GM23338 (cell line): ENCODE measurements at regions not wholly inside any gene's neighbourhood (a gene's known extent, or its start where the extent isn't known, plus 50 kb on each side); places are given as distances from the start of the nearest gene placed in this dataset.

Experiments
- ATAC-seq: fragments of 200-7000 bp; cut with Tn5 transposase; 3 replicates; pipeline ENCODE4 v1.9.1; 2020
- DNase-seq: peaks from one replicate; pipeline ENCODE4 v3.0.0-alpha.2; 2015; ENCODE audit warnings: low spot score
- H2AFZ ChIP-seq: fragments of 200-600 bp; sonication (generic); 2 replicates; pipeline ENCODE4 v1.8.0; 2016; ENCODE audit warnings: antibody characterized with exemption, mild to moderate bottlenecking, moderate library complexity
- H3F3A ChIP-seq: fragments of 200-600 bp; sonication (generic); replicated peaks from 2 replicates; pipeline ENCODE4 v1.8.0; 2017; ENCODE audit warnings: antibody characterized with exemption, mixed run types, low read depth
- H3K27ac ChIP-seq: fragments of 200-600 bp; sonication (generic); 2 replicates; pipeline ENCODE4 v1.6.1; 2016; ENCODE audit warnings: low read depth
- H3K27me3 ChIP-seq: fragments of 200-600 bp; sonication (generic); 2 replicates; pipeline ENCODE4 v1.8.0; 2016; ENCODE audit warnings: mild to moderate bottlenecking, mixed run types, moderate library complexity; ENCODE audit not compliant: insufficient read depth
- H3K36me3 ChIP-seq: fragments of 200-600 bp; sonication (generic); 2 replicates; pipeline ENCODE4 v1.8.0; 2016; ENCODE audit warnings: mild to moderate bottlenecking; ENCODE audit not compliant: insufficient read depth
- H3K4me1 ChIP-seq: fragments of 200-600 bp; sonication (generic); 2 replicates; pipeline ENCODE4 v1.8.0; 2016; ENCODE audit warnings: mild to moderate bottlenecking, moderate library complexity; ENCODE audit not compliant: insufficient read depth
- H3K4me2 ChIP-seq: fragments of 200-600 bp; sonication (generic); 2 replicates; pipeline ENCODE4 v1.7.1; 2017; ENCODE audit warnings: mixed run types
- H3K4me3 ChIP-seq: fragments of 200-600 bp; sonication (generic); 2 replicates; pipeline ENCODE4 v1.6.1; 2016; ENCODE audit warnings: mixed run types
- H3K79me2 ChIP-seq: fragments of 200-600 bp; sonication (generic); replicated peaks from 2 replicates; pipeline ENCODE4 v1.8.0; 2017; ENCODE audit warnings: mild to moderate bottlenecking; ENCODE audit not compliant: insufficient read depth
- H3K9me2 ChIP-seq: fragments of 200-600 bp; sonication (generic); 2 replicates; pipeline ENCODE4 v1.8.0; 2017; ENCODE audit not compliant: insufficient read depth
- H4K20me1 ChIP-seq: fragments of 200-600 bp; sonication (generic); replicated peaks from 2 replicates; pipeline ENCODE4 v1.8.0; 2017; ENCODE audit warnings: mild to moderate bottlenecking; ENCODE audit not compliant: insufficient read depth
- H3K27ac Mint-ChIP-seq: 2 replicates; pipeline ENCODE4 v1.8.0; 2020; ENCODE audit warnings: inconsistent platforms, mild to moderate bottlenecking, moderate library complexity, mixed read lengths
- H3K27me3 Mint-ChIP-seq: 3 replicates; pipeline ENCODE4 v1.8.0; 2022; ENCODE audit warnings: low read depth, mild to moderate bottlenecking, moderate library complexity, mixed read lengths, inconsistent platforms; ENCODE audit not compliant: insufficient read depth, poor library complexity
- H3K36me3 Mint-ChIP-seq: 3 replicates; pipeline ENCODE4 v1.8.0; 2021; ENCODE audit warnings: low read depth, mild to moderate bottlenecking, inconsistent platforms, moderate library complexity, mixed read lengths
- H3K4me1 Mint-ChIP-seq: 3 replicates; pipeline ENCODE4 v1.8.0; 2020; ENCODE audit warnings: mild to moderate bottlenecking, inconsistent platforms, mixed read lengths
- H3K4me3 Mint-ChIP-seq: 3 replicates; pipeline ENCODE4 v1.8.0; 2021; ENCODE audit warnings: moderate library complexity, mild to moderate bottlenecking, inconsistent platforms, mixed read lengths
- H3K9me3 Mint-ChIP-seq: 3 replicates; pipeline ENCODE4 v1.8.0; 2020; ENCODE audit warnings: moderate library complexity, mild to moderate bottlenecking, inconsistent platforms, mixed read lengths
- CREB1 ChIP-seq: fragments of 250-450 bp; sonication (Bioruptor Pico); IDR thresholded peaks from 2 replicates; pipeline ENCODE4 v1.5.0; 2020; ENCODE audit warnings: low read depth, mild to moderate bottlenecking, moderate library complexity
- CTCF ChIP-seq, 2 experiments: fragments of 200-600 bp in 1 of 2; sonication (generic) in 1 of 2; conservative IDR thresholded peaks; 2 replicates each; pipeline versions ENCODE4 v1.5.1 to v1.6.1; 2016 to 2017; ENCODE audit warnings: antibody characterized with exemption in 2 of 2, low read depth in 2 of 2, mild to moderate bottlenecking in 2 of 2, moderate library complexity in 1 of 2
- ETS1 ChIP-seq: IDR thresholded peaks from 2 replicates; pipeline ENCODE4 v1.6.1; 2016; ENCODE audit warnings: antibody characterized with exemption
- EZH2 ChIP-seq: fragments of 200-600 bp; sonication (generic); IDR thresholded peaks from one replicate; pipeline ENCODE4 v1.8.0; 2017; ENCODE audit warnings: antibody characterized with exemption, mild to moderate bottlenecking, low read depth; ENCODE audit not compliant: unreplicated experiment
- EZH2phosphoT487 ChIP-seq: fragments of 200-600 bp; sonication (generic); IDR thresholded peaks from one replicate; pipeline ENCODE4 v1.8.1; 2018; ENCODE audit warnings: antibody characterized with exemption; ENCODE audit not compliant: unreplicated experiment
- JUNB ChIP-seq: IDR thresholded peaks from one replicate; pipeline ENCODE4 v1.6.1; 2016; ENCODE audit warnings: antibody characterized with exemption; ENCODE audit not compliant: unreplicated experiment
- NANOG ChIP-seq: IDR thresholded peaks from 2 replicates; pipeline ENCODE4 v1.6.1; 2016; ENCODE audit warnings: antibody characterized with exemption, borderline replicate concordance
- POLR2AphosphoS5 ChIP-seq: IDR thresholded peaks from 2 replicates; pipeline ENCODE4 v1.6.1; 2016; ENCODE audit warnings: antibody characterized with exemption, low read depth
- REST ChIP-seq: IDR thresholded peaks from one replicate; pipeline ENCODE4 v1.6.1; 2018; ENCODE audit warnings: antibody characterized with exemption; ENCODE audit not compliant: unreplicated experiment
- STAT1 ChIP-seq: IDR thresholded peaks from one replicate; pipeline ENCODE4 v1.6.1; 2016; ENCODE audit warnings: antibody characterized with exemption; ENCODE audit not compliant: unreplicated experiment
- ZNF114 ChIP-seq: fragments of 250-450 bp; sonication (Bioruptor Pico); IDR thresholded peaks from 2 replicates; pipeline ENCODE4 v1.5.0; 2020; ENCODE audit warnings: mild to moderate bottlenecking, moderate library complexity
- ZNF331 ChIP-seq: fragments of 250-450 bp; sonication (Bioruptor Pico); IDR thresholded peaks from 2 replicates; pipeline ENCODE4 v1.5.0; 2020; ENCODE audit warnings: low read depth, mild to moderate bottlenecking, moderate library complexity
- TF ChIP-seq, protein P1 (sequence below): fragments of 250-450 bp; sonication (Bioruptor Pico); IDR thresholded peaks from 2 replicates; pipeline ENCODE4 v1.5.0; 2020; ENCODE audit warnings: mild to moderate bottlenecking, moderate library complexity

- Histone ChIP-seq H3K9me2 (peaks cover 8% of the 10 kb centered on the region; the same call in 1 of the 2 replicates), H2AFZ (peak overlapping the region; percentile 86), H3K4me3 (no peak overlapping the region), H3K4me2 (no peak overlapping the region), H3K36me3 (no peaks in the 10 kb centered on the region), H3K27me3 (peaks cover 3% of the 10 kb centered on the region; the same call in 1 of the 2 replicates), H3F3A (no peaks in the 10 kb centered on the region), H3K4me1 (peaks cover 27% of the 10 kb centered on the region), H3K79me2 (no peaks in the 10 kb centered on the region), H4K20me1 (no peaks in the 10 kb centered on the region), H3K27ac (no peak overlapping the region)
- ATAC-seq (no peak), DNase-seq (no peak)
- no peaks in the 10 kb centered on the region for H3K9me3 Mint-ChIP-seq
- no peak overlapping the region for H3K4me3 Mint-ChIP-seq
- H3K27me3 Mint-ChIP-seq, result peaks cover 11% of the 10 kb centered on the region
- no peak overlapping the region for H3K27ac Mint-ChIP-seq
- H3K36me3 Mint-ChIP-seq, result no peaks in the 10 kb centered on the region
- TF ChIP-seq ZNF331 (CRISPR knock-in tag) (no peak), EZH2phosphoT487 (no peak), POLR2AphosphoS5 (no peak), REST (no peak), CREB1 (no peak), EZH2 (no peak), NANOG (no peak), STAT1 (no peak), CTCF (conservative IDR thresholded peaks at IDR 0.05; ENCODE audit: low read depth in 2 of 2) (no peak), ETS1 (no peak), JUNB (no peak), ZNF114 (CRISPR knock-in tag) (no peak)
- TF ChIP-seq, protein P1, sequence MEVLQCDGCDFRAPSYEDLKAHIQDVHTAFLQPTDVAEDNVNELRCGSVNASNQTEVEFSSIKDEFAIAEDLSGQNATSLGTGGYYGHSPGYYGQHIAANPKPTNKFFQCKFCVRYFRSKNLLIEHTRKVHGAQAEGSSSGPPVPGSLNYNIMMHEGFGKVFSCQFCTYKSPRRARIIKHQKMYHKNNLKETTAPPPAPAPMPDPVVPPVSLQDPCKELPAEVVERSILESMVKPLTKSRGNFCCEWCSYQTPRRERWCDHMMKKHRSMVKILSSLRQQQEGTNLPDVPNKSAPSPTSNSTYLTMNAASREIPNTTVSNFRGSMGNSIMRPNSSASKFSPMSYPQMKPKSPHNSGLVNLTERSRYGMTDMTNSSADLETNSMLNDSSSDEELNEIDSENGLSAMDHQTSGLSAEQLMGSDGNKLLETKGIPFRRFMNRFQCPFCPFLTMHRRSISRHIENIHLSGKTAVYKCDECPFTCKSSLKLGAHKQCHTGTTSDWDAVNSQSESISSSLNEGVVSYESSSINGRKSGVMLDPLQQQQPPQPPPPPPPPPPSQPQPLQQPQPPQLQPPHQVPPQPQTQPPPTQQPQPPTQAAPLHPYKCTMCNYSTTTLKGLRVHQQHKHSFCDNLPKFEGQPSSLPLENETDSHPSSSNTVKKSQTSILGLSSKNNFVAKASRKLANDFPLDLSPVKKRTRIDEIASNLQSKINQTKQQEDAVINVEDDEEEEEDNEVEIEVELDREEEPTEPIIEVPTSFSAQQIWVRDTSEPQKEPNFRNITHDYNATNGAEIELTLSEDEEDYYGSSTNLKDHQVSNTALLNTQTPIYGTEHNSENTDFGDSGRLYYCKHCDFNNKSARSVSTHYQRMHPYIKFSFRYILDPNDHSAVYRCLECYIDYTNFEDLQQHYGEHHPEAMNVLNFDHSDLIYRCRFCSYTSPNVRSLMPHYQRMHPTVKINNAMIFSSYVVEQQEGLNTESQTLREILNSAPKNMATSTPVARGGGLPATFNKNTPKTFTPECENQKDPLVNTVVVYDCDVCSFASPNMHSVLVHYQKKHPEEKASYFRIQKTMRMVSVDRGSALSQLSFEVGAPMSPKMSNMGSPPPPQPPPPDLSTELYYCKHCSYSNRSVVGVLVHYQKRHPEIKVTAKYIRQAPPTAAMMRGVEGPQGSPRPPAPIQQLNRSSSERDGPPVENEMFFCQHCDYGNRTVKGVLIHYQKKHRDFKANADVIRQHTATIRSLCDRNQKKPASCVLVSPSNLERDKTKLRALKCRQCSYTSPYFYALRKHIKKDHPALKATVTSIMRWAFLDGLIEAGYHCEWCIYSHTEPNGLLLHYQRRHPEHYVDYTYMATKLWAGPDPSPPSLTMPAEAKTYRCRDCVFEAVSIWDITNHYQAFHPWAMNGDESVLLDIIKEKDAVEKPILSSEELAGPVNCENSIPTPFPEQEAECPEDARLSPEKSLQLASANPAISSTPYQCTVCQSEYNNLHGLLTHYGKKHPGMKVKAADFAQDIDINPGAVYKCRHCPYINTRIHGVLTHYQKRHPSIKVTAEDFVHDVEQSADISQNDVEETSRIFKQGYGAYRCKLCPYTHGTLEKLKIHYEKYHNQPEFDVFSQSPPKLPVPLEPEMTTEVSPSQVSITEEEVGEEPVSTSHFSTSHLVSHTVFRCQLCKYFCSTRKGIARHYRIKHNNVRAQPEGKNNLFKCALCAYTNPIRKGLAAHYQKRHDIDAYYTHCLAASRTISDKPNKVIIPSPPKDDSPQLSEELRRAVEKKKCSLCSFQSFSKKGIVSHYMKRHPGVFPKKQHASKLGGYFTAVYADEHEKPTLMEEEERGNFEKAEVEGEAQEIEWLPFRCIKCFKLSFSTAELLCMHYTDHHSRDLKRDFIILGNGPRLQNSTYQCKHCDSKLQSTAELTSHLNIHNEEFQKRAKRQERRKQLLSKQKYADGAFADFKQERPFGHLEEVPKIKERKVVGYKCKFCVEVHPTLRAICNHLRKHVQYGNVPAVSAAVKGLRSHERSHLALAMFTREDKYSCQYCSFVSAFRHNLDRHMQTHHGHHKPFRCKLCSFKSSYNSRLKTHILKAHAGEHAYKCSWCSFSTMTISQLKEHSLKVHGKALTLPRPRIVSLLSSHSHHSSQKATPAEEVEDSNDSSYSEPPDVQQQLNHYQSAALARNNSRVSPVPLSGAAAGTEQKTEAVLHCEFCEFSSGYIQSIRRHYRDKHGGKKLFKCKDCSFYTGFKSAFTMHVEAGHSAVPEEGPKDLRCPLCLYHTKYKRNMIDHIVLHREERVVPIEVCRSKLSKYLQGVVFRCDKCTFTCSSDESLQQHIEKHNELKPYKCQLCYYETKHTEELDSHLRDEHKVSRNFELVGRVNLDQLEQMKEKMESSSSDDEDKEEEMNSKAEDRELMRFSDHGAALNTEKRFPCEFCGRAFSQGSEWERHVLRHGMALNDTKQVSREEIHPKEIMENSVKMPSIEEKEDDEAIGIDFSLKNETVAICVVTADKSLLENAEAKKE (CRISPR knock-in tag), result no peak
- H3K4me1 Mint-ChIP-seq, result peaks cover 42% of the 10 kb centered on the region
Measured at GRCh38 chr11:31883435-31883834, 72.3 kb upstream of the PAX6 start.
